Stimulated activated CD8-positive, alpha-beta memory T cell treated with anti-CD3 and anti-CD28 coated beads, Interleukin-7, amount 100 ng/mL, for 24 hours (primary cell): ENCODE measurements at regions not wholly inside any gene's neighbourhood (a gene's known extent, or its start where the extent isn't known, plus 50 kb on each side); places are given as distances from the start of the nearest gene placed in this dataset.

Experiments
- DNase-seq: peaks from one replicate; pipeline ENCODE4 v3.0.0-alpha.2; 2020; ENCODE audit warnings: low read depth

- DNase-seq, result no peak
Measured at GRCh38 chr2:129768036-129768386, 211.5 kb upstream of the RAB6C start.

DNA sequence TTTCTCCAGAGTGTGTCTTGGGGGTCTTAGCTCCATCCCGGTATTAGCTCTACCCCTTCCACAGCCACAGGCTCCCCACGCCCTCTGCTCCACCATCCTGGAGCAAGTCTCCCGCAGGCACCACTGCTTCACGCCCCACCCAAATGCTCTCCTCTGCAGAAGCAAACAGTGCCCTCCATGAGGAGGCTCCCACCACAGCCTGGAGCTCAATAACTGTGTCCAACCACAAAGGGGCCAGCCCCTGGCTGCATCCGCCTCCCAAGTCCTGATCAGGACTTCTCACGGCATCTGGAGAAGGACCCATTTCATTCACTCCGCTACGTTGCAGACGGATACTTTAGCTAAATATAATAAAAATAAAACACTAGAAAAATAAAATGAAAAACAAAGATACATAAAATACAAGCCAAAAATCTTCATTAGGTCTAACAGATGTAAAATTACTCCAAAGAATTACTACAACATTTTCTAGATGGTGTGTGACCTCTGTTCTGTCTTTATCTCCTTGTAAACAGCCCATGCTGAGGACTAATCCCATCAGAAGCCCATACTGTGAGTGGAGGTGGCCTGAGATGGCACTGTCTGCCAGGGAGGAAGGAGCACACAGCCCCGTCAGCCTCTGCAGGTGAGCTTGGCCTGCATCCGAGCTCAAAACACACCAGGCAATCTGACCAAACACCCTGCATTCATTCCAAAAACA lies 210.8 kb upstream of the RAB6C start:
- DNase-seq, result no peak

- DNase-seq, result no peak
Measured at GRCh38 chr2:129769185-129769991, 210.1 kb upstream of the RAB6C start.

DNA sequence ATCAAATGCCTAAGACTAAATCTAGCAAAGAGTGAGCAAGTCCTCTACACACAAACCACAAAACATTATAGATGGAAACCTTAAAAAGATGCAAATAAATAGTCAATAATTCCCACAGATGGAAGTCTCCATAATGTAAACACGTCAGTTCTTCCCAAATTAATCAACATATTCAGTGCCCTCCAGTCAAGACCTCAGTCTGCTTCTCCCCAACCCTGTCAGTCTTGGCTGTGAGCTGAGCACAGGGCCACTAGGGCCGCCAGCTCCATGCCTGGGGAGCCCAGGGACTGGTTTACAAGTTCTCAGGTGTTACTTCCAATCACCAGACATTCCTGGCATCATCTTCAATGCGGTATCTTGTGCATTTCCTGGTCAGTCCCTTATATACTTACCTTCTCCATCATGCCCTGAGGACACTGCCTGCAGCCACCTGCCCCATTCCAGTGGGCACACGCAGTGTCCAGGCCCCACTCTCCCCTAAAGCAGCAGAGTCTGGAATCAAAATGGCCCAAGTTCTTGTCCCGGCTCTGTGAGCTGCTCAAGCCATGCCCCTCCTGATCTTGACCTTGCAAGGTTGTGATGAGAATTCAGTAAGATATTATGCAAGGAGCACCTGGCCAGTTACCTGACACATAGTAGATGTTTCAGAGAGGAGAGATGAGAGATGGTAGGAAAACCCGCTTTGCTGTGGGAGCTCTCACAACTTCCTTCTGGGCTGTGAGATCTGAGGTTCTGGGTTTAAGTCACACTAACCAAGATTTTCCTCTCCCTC lies 207.9 kb upstream of the RAB6C start:
- no peak for DNase-seq

DNA sequence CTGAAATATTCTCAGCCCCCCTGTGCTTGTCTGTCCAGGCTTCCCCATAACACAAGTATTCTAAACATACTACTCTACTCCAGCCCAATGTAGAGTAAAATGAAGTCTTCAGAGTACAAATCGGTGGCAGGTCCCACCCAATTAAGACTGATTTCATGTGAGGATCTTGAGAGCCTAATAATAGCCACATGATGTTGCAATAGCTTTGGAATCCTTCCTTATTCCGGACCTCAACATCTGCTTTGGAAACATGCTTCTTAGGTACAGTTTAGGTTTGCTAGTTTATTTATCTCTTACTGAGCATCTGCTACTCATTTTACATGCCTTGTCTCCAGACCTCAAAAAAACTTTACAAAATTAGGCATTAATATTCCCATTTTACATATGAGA lies 207.3 kb upstream of the RAB6C start:
- DNase-seq, result no peak

DNA sequence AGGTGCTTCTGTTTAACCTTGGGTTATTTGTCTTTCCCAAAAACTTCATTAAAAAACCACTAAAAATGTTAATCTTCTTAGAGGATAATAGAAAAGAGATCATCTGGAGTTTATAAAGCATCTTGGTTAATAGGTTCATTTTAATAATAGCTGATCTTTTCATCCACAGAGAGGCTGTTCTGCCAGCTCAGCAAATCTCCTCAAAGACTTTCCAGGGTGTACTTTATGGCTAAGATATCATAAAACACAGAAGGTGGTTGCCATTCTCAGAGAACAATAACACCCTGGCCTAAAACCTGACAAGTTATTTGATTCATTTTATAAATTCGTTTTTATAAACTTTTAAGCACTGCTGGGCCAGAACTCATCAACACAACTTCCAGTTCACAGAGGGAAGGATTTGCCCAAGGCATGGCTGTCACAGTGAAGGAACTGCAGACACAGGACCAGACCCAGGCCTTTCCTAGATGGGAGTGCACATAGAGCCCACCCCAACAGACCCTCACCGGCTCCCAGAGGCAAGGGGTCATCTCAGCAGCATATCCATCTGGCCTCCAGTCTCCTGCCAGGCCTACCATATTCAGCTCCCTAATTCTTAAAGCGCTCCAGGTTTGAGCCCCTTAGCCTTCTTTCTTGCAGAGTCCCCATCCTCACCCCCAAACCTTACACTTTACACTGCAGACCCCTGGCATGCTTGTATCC lies 203.4 kb upstream of the RAB6C start:
- no peak for DNase-seq

- no peak for DNase-seq
Measured at GRCh38 chr2:129777146-129777545, 202.3 kb upstream of the RAB6C start.

DNA sequence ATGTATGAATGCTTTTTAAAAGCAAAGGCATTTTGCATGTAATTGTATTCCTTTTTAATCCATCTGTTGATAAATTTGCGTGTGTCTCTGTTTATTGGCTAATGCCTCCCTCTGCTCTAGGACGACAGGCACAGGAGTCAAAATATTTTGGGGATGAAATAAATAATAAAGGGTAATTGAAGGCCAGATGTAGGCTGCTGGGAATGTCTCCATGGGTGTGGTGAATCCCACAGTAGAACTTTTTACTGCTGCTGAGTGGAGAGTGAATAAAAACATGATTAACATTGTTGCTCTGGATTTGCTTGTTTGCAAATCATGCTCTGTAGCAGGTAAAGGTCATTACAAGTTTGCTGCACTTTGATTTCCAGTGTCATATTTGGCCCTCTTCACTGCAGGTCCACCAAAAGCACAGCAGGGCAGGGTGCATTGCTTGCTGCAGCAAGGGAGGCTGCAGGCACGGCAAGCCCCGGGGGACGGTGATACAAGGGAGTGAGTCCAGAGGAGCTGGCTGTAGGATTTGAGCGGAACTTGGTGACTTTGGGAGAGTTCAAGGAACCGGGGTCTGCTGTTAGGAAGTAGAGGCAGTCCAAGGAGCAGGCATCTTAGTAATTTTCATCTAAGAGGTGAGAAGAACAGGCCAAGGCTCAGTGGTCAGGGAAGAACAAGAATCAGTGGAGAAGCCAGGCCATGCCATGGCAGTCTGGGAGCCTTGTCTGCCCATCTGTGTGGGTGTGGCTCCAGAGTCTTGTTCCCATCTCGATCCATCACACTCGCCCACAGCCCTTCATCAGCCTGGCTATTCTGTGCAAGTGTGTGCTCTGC lies 201.5 kb upstream of the RAB6C start:
- DNase-seq, result no peak

GRCh38 chr2:129778584-129778877 lies 200.9 kb upstream of the RAB6C start:
- no peak for DNase-seq

DNA sequence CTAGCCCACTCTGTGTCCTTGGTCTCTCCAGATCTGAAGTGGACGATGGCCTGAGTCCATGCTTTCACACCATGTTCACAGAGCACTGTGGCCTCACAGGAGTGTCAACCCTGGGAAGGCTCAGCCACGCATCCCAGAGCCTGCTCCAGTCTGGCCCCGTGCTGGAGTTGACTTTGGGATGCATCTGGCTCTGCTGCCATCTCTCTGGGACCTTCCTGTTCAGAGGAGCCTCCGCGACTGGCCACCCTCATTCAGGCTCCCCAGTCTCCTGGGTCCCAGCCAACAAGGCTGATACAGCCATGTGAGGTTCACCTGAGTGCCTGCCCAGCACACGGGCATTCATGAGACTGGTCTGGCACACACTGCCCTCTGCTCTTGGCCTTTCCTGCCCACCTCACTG lies 199.7 kb upstream of the RAB6C start:
- no peak for DNase-seq

DNA sequence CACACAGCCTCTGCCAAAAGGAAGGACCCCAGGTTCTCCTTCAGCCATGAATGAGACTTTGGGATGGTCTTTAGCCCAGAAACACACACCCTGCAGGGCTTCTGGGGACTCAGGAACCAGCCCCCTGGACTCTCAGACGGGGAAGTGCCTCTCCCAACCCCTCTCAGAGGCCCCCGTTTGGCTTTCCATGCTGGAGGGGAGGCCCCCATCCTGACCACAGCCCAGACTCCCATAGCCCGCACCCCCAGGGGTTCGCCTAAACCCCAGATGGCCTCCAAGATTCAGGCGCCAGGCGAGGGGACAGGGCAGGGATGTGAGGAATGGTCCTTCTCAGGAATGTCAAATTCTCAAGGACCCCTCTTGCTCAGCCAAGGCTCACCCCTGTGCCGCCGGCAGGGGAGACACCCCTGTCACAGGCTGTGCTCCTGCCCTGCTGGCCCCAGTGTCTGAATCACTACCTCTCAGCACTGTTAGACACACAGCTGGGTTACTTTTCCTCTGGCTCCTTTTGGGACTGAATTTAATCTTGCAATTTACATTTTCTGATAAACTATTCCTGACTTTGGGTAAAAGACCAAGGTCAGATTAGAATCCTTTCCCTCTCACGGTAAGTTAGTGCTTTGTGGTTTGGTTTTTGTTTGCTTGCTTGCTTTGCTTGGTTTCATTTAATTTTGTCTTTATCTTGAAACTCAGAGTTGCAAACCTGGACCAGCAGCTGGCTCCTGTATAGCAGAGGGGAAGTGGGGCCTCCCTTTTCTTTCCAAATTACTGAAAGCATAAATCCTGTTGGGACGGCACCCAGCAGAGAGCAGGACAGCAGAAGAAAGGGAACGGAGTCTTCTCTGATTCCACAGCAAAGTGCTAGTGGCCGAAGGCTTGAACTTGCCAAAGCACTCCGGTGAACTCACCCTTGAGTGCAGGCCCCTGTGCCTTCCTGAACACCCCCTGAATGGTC lies 198.9 kb upstream of the RAB6C start:
- DNase-seq, result no peak

GRCh38 chr2:129781749-129782632 lies 197.5 kb upstream of the RAB6C start:
- DNase-seq, result no peak

GRCh38 chr2:129782633-129782990 lies 196.9 kb upstream of the RAB6C start:
- no peak for DNase-seq

GRCh38 chr2:129784486-129784885 lies 195.0 kb upstream of the RAB6C start:
- DNase-seq, result no peak

GRCh38 chr2:129791712-129792111 lies 187.8 kb upstream of the RAB6C start:
- DNase-seq, result no peak

GRCh38 chr2:129793431-129793902 lies 186.0 kb upstream of the RAB6C start:
- DNase-seq, result no peak

DNA sequence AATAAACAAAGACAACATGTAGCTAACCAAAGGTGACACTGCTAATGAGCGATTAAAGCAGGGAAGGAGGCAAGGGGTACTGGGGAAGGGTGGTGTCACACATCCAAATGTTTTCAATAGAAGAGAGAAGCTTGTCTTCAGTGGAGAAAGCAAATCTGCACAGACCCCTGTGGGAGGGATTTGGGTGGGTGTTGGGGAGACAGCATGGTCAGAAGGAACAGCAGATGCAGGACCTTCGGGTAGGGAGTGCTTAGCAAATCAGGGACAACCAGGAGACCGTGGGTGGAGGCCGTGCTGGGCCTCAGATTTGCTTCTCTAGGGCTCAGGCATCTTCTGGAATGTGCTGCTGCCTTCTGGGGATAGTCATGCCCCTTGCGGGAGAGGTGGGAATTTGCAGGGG lies 185.3 kb upstream of the RAB6C start:
- no peak for DNase-seq

- DNase-seq, result no peak
Measured at GRCh38 chr2:129794540-129794939, 184.9 kb upstream of the RAB6C start.

GRCh38 chr2:129796225-129796624 lies 183.2 kb upstream of the RAB6C start:
- DNase-seq, result no peak
